EH (cell line): ENCODE measurements at regions not wholly inside any gene's neighbourhood (a gene's known extent, or its start where the extent isn't known, plus 50 kb on each side); places are given as distances from the start of the nearest gene placed in this dataset.
"Not testable (repeated sequence)": the region's sequence is repeated elsewhere in the genome, so short reads cannot be mapped to it uniquely, and the experiment has no call there.

Source experiments
- DNase-seq: peaks from one replicate; pipeline ENCODE4 v3.0.0-alpha.2; 2015; ENCODE audit warnings: low read depth

DNA sequence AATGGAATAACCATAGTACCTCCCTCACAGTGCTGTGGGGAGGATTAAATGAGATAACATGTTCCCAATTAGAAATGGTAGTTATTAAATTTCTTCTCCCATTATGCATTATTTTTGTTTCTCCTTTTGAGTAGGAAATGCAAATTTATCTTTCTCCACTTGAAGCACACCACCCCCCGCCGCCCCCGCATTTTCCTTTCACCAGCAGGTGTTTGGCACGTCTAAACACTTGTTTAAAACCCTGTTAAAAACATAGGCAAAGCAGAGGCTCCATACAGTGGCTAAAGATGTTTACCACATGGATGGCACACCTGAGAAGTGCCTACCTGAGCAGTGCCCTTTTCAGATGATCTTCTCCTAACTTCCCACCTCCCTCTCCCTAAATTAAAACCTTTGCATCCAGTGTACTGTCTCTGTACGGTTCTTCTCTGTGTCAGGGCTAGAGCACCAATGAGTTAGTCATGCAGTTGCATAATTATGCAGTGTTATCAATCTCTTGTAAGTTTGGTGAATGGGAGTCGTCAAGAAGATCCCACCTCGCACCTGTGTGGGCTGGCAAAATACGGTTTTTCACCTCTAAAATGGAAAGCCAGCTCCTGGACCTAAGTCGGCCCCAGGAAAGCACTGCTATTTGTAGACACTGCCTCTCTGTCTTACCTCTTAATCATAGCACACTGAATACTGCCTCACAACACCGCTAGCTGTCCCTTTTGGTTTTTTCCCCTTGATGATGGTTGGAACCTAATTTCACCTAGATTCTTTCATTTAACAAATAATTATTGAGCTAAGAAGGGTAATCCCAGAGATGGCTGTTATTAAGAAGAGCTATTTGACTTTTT is 122.0 kb downstream of the CT47B1 start:
- no peak for DNase-seq

DNA sequence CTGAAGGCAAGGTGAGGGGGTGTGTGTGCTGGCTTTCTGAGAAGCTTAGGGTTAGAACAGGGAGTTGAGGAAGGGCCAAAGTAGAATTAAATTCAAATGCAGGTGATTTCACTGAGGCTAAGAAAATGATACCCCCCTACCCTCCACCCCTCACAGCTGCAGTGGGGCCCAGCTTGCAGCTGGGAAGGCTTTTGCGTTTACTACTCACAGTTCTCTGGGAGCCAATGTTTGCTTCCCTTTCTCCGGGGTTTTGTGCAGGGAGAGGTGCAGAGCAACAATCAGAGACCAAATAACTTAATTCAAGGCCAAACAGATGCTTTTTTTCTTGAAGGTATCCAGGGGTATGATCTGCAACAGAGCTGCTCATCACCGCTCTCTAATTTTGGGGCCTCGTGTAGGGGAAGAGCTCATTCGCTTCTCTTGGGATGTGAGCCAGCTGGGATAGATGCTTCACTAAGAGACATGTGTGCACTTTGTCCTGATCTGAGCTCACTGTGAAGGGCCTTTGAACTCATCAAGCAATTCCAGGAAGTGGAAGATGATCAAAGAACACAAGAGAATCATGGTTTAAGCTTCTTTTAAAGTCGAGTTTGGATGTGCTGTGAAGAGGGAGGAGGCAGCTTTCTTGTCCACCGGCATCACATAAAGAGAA is 122.7 kb upstream of the C1GALT1C1 start:
- DNase-seq: no peak

DNA sequence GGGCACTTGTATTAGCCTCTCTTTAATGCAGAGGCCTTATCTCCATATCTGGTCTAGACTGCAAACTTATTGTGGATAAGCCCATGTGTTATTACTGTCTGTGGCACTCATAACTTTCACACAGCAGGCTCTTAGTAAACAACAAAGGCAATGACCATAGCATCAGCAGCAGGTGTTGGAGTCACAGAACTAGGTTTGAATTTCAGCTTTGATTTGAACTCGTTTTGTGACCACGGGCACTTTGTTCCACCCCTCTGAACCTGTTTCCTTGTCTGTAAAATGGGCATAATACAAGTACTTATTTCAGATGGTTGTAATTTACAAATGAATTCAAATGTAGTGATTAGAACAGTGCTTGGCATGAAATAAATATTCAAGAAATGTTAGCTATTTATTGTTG is 121.8 kb upstream of the C1GALT1C1 start:
- no peak for DNase-seq

DNA sequence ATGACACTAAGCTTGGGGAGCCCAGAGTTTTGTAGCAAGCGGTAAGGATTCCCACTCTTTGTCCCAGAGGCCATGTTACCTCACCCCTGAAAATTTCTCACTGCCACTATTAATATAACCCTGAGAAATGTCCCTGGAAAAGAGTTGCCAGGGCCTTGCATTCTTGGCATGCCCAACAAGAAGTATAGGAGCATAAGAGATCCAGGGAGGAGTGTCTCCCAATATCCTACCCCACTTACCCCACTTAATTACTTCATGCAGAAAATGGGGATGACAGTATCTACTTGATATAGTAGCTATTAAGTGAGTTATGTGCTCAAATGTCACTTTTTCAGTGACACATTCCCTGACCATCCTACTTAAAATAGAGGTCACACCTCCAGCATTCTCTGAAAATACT is 120.5 kb upstream of the C1GALT1C1 start:
- peak; percentile 65 for DNase-seq

DNA sequence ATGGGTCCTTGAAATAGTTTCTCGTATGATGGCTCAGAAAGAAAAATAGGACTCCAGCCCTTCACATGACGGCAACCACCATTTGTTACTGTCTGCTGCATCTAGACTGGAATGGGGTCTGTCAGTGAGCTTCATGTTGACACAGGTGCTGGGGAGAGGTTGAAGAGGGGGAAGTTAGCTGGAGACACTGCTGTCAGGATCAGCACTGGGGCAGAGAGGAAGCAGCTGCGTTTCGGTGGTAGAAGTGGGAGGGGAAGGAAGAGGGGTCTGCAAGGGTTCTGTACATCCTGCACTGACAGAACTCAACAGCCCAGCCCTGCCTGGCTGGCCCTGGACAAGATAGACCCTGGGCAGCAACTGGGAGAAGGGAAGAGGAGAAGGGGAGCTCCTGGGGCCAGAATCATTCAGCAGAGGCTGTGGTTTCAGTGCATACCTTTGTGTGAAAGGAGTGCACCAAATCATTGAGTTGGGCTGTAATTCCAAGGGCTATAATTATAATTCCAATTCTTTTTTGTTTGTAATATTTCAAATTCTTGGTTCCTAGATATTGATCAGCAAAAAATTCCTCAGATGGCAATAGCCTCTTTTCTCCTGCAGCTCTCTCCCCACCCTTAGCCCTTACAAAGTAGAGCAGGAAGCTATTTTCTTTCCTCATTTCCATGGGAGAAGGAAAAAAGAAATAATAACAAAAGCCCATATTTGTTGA is 119.4 kb upstream of the C1GALT1C1 start:
- DNase-seq: peak; percentile 80

DNA sequence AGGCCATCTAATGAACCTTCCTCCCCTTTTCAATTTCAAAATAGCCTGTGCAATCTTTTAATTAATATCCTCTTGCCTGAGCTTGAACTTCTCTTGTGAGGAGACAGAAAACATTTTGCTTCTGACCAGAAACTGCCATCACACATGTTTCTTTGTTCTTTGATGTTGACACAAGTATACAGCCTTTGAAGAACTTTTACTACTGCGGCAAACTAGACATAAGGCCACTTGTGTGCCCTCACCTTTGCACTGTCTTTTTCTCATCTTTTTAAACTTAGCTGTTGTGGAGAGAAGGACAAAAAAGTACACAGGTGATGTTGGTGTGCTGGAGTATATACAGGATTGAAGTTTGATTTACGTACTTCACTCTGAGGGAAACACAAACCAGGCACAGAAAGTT is 116.3 kb upstream of the C1GALT1C1 start:
- DNase-seq: no peak

DNA sequence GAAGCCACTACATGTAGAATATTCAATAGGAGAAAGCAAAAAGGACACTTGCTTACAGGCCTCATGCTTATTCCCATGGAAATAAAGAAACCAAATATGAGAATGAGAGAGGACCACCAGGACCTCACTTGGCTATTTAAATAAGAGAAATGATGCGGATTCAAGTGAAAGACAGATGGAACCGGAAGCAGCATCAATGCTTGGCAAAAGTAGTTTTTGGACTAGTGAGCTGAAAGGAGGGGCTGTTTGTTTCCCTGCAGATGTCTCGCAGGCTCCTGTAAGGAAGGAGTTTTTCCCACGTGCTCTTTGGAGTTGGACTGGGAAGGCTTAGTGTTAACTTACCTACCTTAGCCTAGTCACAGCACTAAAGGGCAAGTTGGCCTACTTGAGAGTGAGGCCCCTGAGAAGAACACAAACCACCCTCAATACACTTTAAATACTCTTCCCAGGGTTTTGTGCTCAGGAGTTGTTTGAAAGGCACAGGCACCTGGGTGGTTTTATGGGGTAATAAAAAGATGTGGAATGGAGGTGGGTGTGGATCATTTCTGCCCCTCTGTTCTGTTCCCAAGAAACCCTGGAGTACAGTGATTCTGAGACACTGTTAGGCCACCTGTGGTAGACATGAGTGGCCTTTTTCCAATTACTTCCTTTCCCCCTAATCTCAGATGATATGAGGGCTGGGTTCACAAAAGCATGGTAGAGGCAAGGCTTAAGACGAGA is 113.3 kb upstream of the C1GALT1C1 start:
- no peak for DNase-seq

DNA sequence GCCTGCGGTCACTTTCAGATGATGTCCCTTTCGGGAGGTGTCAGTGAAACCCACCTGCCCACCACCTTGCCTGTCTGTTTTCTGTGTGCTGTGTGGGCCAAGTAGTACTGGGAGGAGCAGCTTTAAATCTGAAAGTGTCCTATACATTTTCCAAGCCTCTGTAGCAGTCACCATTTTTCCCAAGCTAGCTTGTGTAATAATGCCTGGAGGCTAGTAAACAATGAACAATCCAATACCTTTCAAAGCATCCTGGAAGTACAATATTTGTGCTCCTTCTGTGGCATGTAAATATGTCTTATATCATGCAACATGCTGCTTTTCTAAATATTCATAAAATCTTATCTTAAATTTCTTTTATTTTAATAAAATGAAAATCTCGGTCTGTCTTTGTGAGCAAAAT is 111.6 kb upstream of the C1GALT1C1 start:
- DNase-seq: peak; percentile 24

DNA sequence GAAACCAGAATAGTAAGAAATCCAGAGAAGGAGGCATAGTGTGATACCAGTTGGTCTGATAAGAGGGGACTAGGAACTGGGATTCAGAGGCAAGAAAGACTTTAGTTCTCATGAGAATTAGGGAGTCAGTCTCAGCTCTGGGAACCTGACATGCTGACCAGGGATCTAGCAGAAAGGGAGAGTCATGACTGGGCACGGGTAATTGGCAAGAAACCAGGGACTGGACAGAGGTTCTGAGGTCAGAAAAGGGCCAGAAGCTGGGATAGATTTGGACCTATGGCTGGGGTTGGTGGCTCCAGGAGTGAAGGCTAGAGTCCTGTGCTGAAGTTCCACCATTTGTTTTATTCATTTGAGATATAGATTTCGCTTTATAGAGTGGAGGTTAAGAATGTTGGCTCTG is 110.2 kb upstream of the C1GALT1C1 start:
- peak; percentile 15 for DNase-seq

DNA sequence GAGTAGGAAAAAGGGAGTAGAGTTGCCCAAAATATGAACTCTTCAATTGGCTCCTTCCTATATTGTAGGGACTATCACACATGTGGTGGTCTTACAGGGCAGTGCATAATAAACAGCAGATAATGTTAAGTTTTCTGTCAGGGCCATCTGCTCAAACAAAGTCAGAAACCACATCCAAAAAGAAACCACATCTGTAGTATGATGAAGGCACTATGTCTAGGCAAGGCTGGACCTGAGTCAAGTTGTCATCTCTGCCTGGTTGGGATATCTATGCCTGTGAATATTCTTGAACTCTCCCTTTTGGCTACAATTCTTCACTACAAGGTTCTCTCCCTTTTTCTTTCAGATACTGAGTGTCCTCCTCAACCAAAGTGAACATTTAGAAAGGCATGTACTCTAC is 109.4 kb upstream of the C1GALT1C1 start:
- no peak for DNase-seq

DNA sequence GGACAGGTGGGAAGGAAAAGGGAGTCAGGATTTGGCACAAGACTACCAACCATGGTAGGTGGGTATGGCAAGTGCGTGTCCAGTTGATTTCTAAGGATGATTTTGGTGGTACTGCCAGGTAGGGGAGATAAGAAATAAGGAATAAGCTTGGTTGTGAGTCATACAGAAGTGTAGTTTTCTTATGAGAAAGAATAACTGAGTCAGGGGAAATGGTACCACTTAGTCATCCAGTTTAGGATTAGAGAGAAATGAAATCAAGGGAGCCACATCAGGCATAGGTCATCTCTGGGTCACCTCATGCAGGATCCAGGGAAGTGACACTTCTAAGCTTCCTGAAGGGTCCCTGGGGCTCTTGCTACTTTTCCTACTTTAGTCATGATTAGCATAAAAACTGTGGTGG is 107.1 kb upstream of the C1GALT1C1 start:
- peak; percentile 59 for DNase-seq

DNA sequence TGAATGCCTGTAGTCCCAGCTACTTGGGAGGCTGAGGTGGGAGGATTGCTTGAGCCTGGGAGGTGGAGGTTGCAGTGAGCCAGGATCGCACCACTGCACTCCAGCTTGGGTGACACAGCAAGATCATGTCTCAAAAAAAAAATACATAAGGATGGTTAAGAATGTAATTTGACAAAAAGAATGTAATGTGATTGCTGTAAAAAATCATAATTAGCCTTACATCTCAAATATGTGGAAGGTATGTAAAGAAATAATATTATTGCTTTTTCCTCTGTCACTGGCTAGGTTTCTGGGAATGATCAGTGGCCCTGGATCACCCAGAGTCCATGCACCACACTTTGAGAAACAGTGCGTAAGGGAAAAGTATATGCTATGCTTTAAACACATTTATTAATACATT is 106.1 kb upstream of the C1GALT1C1 start:
- peak; percentile 47 for DNase-seq

DNA sequence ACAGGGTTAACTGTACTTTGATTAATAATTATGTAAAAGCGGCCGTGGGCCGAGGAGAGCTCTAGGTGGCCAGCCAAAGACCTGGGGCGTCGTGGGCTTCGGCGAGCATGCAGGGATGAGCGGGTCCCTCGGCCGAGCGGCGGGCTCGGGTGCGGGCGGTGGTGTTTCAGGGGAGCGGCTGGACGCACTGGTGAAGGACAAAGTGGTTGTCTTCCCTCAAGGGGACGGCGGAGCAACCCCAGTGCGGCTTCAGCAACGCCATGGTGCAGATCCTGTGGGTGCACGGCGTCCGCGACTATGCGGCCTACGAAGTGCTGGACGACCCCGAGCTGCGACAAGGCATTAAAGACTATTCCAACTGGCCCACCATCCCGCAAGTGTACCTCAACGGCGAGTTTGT is 103.0 kb upstream of the C1GALT1C1 start:
- no peak for DNase-seq

DNA sequence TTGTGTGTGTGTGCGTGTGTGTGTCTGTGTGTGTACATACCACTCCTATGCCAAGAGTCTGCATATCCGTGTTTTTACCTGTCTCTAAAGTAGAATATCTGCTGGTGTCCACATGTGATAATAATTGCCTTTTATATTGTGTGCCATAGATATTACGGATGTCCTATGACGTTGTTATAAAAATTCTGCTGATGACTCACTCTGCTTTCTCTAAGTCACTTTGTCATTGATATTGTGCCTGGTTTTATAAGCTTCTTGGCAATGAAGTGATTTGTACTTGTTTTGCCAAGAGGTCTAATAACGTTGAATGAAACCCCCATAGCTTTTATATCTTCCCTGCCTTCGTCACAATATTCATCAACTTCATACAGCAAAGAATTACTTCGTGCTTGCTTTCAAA is 102.6 kb upstream of the C1GALT1C1 start:
- DNase-seq: peak; percentile 26

DNA sequence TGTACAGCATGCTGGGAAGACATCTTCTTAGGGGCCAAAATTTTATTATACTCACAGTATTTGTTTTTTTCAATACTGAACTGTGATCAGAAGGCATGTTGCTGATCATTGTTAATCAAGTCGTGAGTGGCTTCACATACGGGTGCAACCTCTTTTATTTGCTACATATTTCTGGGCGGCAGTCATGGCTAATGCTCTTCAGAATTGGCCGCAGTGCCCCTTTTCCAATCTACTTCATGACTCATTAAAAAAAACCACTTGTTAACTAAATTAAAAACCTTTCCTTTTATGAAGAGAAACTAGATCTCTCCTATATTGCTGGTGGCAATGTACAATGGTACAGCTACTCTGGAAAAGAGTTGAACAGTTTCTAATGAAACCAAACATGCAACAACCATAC is 101.5 kb upstream of the C1GALT1C1 start:
- DNase-seq: peak; percentile 57

DNA sequence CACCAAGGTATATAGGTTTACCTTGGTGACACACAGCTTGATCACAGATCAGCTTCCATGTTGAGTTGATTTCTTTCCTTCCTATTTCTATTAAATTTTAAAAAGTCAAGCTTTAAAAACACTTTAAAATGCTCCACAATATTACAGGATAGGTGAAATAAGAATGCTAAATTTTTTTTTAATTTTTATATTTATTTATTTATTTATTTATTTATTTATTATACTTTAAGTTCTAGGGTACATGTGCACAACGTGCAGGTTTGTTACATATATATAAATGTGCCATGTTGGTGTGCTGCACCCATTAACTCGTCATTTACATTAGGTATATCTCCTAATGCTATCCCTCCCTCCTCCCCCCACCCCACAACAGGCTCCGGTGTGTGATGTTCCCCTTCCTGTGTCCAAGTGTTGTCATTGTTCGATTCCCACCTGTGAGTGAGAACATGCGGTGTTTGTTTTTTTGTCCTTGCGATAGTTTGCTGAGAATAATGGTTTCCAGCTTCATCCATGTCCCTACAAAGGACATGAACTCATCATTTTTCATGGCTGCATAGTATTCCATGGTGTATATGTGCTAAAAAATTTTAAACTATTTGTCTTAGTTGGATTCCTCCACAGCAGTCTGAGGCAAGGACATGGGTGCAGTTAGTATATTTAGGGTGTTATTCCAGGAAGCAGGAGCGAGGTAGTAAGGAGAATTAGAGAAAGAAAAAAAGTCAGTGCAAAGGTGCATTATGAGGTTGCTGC is 99.8 kb upstream of the C1GALT1C1 start:
- DNase-seq: not testable (repeated sequence)

DNA sequence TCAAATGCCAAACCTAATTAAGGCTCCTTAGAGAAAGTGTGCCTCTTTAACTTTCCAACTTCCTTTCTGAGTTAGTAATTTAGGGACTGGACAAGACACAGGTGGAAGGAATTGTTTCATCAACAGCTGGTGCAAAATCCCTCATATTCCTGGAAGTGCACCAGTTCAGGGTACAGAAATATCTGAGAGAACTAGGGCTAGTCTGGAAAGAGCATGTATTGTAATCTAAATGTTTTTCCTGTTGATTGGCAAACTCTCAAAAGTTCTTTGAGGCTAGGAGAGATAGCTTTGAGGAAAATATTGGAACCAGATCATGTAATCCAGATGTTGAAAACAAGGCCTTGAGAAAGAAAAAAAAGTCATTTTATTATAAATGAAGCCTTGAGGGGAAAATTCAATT is 98.1 kb upstream of the C1GALT1C1 start:
- DNase-seq: no peak

DNA sequence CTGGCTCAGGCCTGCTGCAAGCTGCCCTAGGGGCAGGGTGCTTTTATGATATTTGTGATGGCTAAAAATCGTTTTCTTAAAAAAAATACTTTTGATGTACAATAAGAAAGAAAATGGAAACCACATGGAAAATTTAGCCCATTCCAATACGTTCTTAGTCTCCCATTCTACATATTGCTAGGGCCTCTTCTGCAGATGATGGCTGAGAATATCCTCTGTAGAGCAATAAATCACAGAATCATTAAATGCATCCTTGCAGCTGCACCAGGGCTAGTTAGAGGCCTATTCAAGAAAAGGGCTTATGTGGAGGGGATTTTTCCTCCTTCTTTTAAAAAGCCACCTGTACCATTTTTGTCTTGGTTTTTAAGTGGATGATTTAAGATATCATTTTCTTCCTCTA is 97.6 kb upstream of the C1GALT1C1 start:
- DNase-seq: no peak

DNA sequence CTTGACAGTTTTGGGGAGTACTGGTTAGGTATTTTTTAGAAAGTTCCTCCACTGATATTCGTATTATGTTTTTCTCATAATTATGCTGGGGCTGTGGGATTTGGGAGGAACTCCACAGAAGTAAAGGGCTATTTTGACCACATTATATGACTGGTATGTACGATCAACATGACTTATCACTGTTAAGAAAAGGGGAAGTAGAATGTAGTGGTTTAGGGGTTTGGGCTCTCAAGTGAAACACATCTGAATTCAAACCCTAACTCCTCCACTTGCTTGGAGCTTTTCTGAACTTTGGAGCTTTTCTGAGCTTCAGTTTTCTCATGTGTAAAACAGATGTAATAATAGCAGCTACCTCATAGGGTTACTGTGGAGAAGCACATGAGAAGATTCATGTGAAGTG is 96.4 kb upstream of the C1GALT1C1 start:
- DNase-seq: no peak

DNA sequence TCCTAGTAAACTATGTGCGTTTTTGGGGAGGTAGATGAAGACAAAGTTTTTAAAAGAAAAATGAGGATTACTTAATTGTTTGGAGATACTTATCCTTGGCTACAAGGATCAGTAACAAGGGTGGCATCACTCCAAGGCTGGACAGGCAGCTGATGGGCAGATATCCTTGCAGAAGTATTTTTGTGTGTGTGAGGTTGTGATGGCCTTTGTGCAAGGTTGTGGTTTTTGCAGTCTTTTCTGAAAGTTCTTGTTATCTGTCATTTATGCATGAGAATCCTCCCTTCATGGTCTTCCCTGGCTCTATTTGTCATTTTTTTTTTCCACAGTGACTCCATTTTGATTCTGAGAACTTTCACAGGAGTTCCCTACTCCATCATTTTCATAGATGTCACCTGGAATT is 96.0 kb upstream of the C1GALT1C1 start:
- DNase-seq: no peak

DNA sequence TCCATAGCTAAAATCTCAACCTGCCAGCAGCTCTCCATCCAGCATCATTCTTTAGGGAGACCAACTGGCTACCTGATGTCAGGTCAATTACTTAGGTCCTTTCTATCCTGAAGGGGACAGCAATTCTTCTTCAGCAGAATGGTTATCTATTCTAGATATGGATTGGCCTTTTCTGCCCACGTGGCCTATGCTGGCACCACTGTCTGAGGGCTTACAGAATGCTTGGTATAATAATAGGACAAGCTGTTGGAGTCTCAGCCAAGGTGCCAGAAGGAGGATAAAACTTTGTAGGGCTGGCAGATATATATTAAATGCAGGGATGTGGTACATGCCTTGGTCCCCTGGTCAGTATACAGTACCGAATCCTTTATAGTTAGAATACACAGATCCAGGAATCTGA is 89.8 kb upstream of the C1GALT1C1 start:
- DNase-seq: no peak

DNA sequence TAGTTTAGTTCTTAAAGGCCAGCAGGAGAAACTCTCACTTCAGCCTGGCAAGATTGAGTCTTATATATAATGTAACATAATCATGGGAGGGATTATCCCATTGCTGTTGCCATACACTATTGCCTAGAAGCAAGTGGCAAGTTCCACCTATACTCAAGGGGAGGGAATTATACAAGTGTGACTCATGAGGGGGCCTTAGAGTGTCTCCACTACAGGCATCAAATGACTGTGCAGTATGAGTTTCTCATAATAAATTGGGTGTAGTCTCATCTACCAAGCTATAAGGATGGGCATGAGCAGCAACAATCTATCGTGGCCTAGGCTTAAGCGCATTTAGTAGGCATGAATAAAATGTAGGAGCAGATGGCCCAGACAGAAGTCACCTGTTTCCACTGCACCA is 89.1 kb upstream of the C1GALT1C1 start:
- DNase-seq: no peak
